K562 (cell line): ENCODE measurements at regions not wholly inside any gene's neighbourhood (a gene's known extent, or its start where the extent isn't known, plus 50 kb on each side); places are given as distances from the start of the nearest gene placed in this dataset.

Experiments
- CAMTA2 ChIP-seq: fragments of 250-450 bp; sonication (Bioruptor Pico); conservative IDR thresholded peaks from 2 replicates; pipeline ENCODE4 v1.5.1; 2022
- DPF2 ChIP-seq: fragments of 450-650 bp; IDR thresholded peaks from 2 replicates; pipeline ENCODE4 v1.6.1; 2016
- EP400 ChIP-seq: fragments of 450-650 bp; IDR thresholded peaks from 2 replicates; pipeline ENCODE4 v1.6.1; 2017; ENCODE audit warnings: antibody characterized with exemption, mild to moderate bottlenecking, moderate library complexity
- HOXB6 ChIP-seq: fragments of 250-450 bp; sonication (Bioruptor Pico); IDR thresholded peaks from 2 replicates; pipeline ENCODE4 v1.5.1; 2022; ENCODE audit warnings: mild to moderate bottlenecking, borderline replicate concordance
- L3MBTL2 ChIP-seq: fragments of 450-650 bp; IDR thresholded peaks from 2 replicates; pipeline ENCODE4 v1.6.1; 2016; ENCODE audit warnings: mild to moderate bottlenecking, moderate library complexity
- PCBP1 ChIP-seq: fragments of 200-400 bp; formaldehyde crosslinking; IDR thresholded peaks from 2 replicates; pipeline ENCODE4 v1.6.1; 2018; ENCODE audit warnings: mild to moderate bottlenecking, low read depth, low read length; ENCODE audit not compliant: poor library complexity, severe bottlenecking
- PHB2 ChIP-seq: fragments of 450-650 bp; IDR thresholded peaks from 2 replicates; pipeline ENCODE4 v1.6.1; 2017; ENCODE audit warnings: low read depth
- RBBP5 ChIP-seq: fragments of 200-600 bp; sonication (generic); IDR thresholded peaks from 2 replicates; pipeline ENCODE4 v1.6.1; 2012; ENCODE audit warnings: borderline replicate concordance, mild to moderate bottlenecking, low read length, control low read depth, inconsistent platforms; ENCODE audit not compliant: insufficient read depth, poor library complexity, severe bottlenecking
- SLC30A9 ChIP-seq: fragments of 250-450 bp; sonication (Bioruptor Pico); IDR thresholded peaks from 2 replicates; pipeline ENCODE4 v1.8.0; 2022; ENCODE audit warnings: mild to moderate bottlenecking, moderate library complexity
- SP2 ChIP-seq: IDR thresholded peaks from 2 replicates; pipeline ENCODE4 v1.6.1; 2011; ENCODE audit warnings: mild to moderate bottlenecking, low read depth, low read length, moderate library complexity; ENCODE audit not compliant: poor library complexity, severe bottlenecking; ENCODE audit errors: extremely low read depth
- ZNF174 ChIP-seq: fragments of 250-450 bp; sonication (Bioruptor Pico); IDR thresholded peaks from 2 replicates; pipeline ENCODE4 v1.4.0; 2020; ENCODE audit warnings: mild to moderate bottlenecking
- ZNF584 ChIP-seq: fragments of 200-800 bp; sonication (Bioruptor generic); IDR thresholded peaks from 2 replicates; pipeline ENCODE4 v1.6.1; 2016; ENCODE audit warnings: low read depth, mild to moderate bottlenecking, missing genetic modification characterization, missing compliant biosample characterization
- TF ChIP-seq, protein P1 (sequence below): fragments of 250-450 bp; sonication (Bioruptor Pico); IDR thresholded peaks from 2 replicates; pipeline ENCODE4 v1.5.0; 2021; ENCODE audit warnings: mild to moderate bottlenecking, moderate library complexity
- TF ChIP-seq, protein P2 (sequence below): fragments of 250-450 bp; sonication (Bioruptor Pico); IDR thresholded peaks from 2 replicates; pipeline ENCODE4 v1.5.0; 2021
- TF ChIP-seq, protein P3 (sequence below): IDR thresholded peaks from 2 replicates; pipeline ENCODE4 v1.6.1; 2011; ENCODE audit warnings: borderline replicate concordance, low read depth, mild to moderate bottlenecking, moderate library complexity, low read length; ENCODE audit not compliant: insufficient read depth, poor library complexity, severe bottlenecking
- TF ChIP-seq, protein P4 (sequence below): sonication (generic); formaldehyde crosslinking; IDR thresholded peaks from 2 replicates; pipeline ENCODE4 v1.8.0; 2023; ENCODE audit warnings: missing genetic modification reagents, mild to moderate bottlenecking, borderline replicate concordance

DNA sequence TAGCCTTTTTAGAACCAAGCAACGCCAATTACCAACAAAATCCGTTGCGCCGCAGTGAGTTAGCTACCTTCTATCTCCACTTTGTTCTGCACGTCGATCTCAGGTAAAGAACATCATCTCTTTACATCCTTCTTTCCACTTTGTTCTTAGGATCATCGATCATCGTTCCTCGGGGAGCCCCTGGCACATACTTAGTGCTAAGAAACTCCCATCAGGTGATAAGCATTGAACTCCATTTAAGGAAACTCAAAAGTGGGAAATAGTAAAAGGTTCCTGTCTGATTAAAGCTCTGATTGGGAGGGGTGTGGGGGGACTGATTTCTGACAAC is 227.0 kb upstream of the PRSS16 start (continued):
- TF ChIP-seq HOXB6 (CRISPR knock-in tag) (no peak), RBBP5 (no peak), EP400 (no peak), ZNF174 (CRISPR knock-in tag) (no peak), PCBP1 (no peak), CAMTA2 (CRISPR knock-in tag) (no peak), SP2 (no peak), DPF2 (no peak), SLC30A9 (CRISPR knock-in tag) (no peak), PHB2 (no peak), L3MBTL2 (no peak), ZNF584 (CRISPR knock-in tag) (no peak)
- TF ChIP-seq, protein P1, sequence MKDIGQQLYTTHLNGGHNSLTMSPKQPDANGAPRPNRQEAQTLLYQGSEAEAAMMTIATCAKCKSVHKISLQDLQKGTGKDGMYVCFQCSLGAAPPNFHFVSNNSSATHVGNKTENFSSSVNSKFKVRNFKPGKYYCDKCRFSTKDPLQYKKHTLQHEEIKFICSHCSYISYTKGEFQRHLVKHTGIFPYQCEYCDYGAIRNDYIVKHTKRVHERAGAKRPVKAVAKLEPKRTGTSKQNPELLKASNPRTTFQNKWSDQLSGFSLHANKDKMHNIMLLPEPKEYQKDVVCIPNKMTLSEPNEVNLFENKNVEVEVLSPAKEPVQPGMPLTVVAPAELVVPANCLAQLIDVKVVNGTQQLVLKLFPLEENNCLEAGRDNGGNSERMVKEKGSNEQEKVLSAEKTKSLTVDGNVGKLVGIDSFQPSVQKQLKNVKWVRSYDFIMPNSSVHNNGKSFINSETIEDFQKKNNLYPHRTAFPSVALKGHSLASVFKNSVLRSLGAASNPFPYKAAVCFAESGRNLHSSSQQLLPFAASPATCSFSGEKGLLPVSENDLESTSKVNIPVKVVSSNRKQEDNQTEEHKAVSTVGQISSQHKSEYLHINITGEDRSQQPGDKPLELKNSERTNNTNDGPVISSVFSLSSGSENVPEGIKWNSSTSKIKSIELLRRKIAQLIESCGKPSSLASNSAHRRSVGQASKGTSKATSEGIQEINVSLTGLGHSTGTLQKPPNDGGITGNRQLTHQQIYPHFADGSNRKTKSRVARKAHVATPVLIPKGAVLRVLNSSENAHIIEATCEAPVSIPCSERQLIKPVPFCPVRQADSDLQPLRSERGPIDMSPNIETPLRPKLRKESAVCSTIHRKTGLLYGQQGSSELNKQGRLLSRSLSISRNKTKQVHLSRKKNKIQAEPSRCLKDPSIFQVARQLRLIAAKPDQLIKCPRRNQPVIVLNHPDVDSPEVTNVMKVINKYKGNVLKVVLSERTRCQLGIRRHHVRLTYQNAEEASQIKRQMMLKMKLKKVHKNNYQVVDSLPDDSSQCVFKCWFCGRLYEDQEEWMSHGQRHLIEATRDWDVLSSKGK (CRISPR knock-in tag) = no peak
- TF ChIP-seq, protein P2, sequence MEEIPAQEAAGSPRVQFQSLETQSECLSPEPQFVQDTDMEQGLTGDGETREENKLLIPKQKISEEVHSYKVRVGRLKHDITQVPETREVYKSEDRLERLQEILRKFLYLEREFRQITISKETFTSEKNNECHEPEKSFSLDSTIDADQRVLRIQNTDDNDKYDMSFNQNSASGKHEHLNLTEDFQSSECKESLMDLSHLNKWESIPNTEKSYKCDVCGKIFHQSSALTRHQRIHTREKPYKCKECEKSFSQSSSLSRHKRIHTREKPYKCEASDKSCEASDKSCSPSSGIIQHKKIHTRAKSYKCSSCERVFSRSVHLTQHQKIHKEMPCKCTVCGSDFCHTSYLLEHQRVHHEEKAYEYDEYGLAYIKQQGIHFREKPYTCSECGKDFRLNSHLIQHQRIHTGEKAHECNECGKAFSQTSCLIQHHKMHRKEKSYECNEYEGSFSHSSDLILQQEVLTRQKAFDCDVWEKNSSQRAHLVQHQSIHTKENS = no peak
- TF ChIP-seq, protein P3, sequence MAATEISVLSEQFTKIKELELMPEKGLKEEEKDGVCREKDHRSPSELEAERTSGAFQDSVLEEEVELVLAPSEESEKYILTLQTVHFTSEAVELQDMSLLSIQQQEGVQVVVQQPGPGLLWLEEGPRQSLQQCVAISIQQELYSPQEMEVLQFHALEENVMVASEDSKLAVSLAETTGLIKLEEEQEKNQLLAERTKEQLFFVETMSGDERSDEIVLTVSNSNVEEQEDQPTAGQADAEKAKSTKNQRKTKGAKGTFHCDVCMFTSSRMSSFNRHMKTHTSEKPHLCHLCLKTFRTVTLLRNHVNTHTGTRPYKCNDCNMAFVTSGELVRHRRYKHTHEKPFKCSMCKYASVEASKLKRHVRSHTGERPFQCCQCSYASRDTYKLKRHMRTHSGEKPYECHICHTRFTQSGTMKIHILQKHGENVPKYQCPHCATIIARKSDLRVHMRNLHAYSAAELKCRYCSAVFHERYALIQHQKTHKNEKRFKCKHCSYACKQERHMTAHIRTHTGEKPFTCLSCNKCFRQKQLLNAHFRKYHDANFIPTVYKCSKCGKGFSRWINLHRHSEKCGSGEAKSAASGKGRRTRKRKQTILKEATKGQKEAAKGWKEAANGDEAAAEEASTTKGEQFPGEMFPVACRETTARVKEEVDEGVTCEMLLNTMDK = no peak
- TF ChIP-seq, protein P4, sequence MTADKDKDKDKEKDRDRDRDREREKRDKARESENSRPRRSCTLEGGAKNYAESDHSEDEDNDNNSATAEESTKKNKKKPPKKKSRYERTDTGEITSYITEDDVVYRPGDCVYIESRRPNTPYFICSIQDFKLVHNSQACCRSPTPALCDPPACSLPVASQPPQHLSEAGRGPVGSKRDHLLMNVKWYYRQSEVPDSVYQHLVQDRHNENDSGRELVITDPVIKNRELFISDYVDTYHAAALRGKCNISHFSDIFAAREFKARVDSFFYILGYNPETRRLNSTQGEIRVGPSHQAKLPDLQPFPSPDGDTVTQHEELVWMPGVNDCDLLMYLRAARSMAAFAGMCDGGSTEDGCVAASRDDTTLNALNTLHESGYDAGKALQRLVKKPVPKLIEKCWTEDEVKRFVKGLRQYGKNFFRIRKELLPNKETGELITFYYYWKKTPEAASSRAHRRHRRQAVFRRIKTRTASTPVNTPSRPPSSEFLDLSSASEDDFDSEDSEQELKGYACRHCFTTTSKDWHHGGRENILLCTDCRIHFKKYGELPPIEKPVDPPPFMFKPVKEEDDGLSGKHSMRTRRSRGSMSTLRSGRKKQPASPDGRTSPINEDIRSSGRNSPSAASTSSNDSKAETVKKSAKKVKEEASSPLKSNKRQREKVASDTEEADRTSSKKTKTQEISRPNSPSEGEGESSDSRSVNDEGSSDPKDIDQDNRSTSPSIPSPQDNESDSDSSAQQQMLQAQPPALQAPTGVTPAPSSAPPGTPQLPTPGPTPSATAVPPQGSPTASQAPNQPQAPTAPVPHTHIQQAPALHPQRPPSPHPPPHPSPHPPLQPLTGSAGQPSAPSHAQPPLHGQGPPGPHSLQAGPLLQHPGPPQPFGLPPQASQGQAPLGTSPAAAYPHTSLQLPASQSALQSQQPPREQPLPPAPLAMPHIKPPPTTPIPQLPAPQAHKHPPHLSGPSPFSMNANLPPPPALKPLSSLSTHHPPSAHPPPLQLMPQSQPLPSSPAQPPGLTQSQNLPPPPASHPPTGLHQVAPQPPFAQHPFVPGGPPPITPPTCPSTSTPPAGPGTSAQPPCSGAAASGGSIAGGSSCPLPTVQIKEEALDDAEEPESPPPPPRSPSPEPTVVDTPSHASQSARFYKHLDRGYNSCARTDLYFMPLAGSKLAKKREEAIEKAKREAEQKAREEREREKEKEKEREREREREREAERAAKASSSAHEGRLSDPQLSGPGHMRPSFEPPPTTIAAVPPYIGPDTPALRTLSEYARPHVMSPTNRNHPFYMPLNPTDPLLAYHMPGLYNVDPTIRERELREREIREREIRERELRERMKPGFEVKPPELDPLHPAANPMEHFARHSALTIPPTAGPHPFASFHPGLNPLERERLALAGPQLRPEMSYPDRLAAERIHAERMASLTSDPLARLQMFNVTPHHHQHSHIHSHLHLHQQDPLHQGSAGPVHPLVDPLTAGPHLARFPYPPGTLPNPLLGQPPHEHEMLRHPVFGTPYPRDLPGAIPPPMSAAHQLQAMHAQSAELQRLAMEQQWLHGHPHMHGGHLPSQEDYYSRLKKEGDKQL (CRISPR knock-in tag) = no peak
